Adipocyte (in vitro differentiated cells): ENCODE measurements at regions not wholly inside any gene's neighbourhood (a gene's known extent, or its start where the extent isn't known, plus 50 kb on each side); places are given as distances from the start of the nearest gene placed in this dataset.

ENCODE experiments used
- DNase-seq: peaks from one replicate; pipeline ENCODE4 v3.0.0-alpha.2; 2015; ENCODE audit warnings: low read depth
- H3K27me3 ChIP-seq: replicated peaks from 2 replicates; pipeline ENCODE4 v1.7.0; 2013; ENCODE audit warnings: mild to moderate bottlenecking, low read length, moderate library complexity; ENCODE audit not compliant: control insufficient read depth, insufficient read depth
- H3K36me3 ChIP-seq: 2 replicates; pipeline ENCODE4 v1.7.0; 2013; ENCODE audit warnings: low read length, mild to moderate bottlenecking, moderate library complexity; ENCODE audit not compliant: control insufficient read depth, insufficient read depth, severe bottlenecking
- H3K4me1 ChIP-seq: 2 replicates; pipeline ENCODE4 v1.7.0; 2013; ENCODE audit warnings: mild to moderate bottlenecking, low read length, moderate library complexity; ENCODE audit not compliant: control insufficient read depth, insufficient read depth
- H3K4me3 ChIP-seq: 2 replicates; pipeline ENCODE4 v1.7.0; 2013; ENCODE audit warnings: mild to moderate bottlenecking, low read length, moderate library complexity
- H3K9ac ChIP-seq: 2 replicates; pipeline ENCODE4 v1.7.0; 2013; ENCODE audit warnings: mild to moderate bottlenecking, low read length, moderate library complexity
- H3K9me3 ChIP-seq: 2 replicates; pipeline ENCODE4 v1.7.0; 2013; ENCODE audit warnings: mild to moderate bottlenecking, low read length, moderate library complexity; ENCODE audit not compliant: control insufficient read depth

GRCh38 chr10:100687143-100688003 lies 58.0 kb upstream of the PAX2 start:
- Histone ChIP-seq H3K9ac (no peak overlapping the region), H3K36me3 (no peaks in the 10 kb centered on the region), H3K4me3 (no peak overlapping the region), H3K9me3 (no peaks in the 10 kb centered on the region), H3K4me1 (no peaks in the 10 kb centered on the region), H3K27me3 (peaks cover 86% of the 10 kb centered on the region)
- no peak for DNase-seq

GRCh38 chr10:100688201-100688600 lies 57.2 kb upstream of the PAX2 start:
- Histone ChIP-seq H3K4me1 (no peaks in the 10 kb centered on the region), H3K4me3 (no peak overlapping the region), H3K9me3 (no peaks in the 10 kb centered on the region), H3K36me3 (no peaks in the 10 kb centered on the region), H3K27me3 (peaks cover 79% of the 10 kb centered on the region), H3K9ac (no peak overlapping the region)
- DNase-seq, result no peak

GRCh38 chr10:100693821-100694220 lies 51.6 kb upstream of the PAX2 start:
- Histone ChIP-seq H3K4me3 (no peak overlapping the region), H3K9ac (no peak overlapping the region), H3K9me3 (no peaks in the 10 kb centered on the region), H3K36me3 (no peaks in the 10 kb centered on the region), H3K4me1 (no peaks in the 10 kb centered on the region), H3K27me3 (peaks cover 46% of the 10 kb centered on the region)
- no peak for DNase-seq
